Common myeloid progenitor, CD34-positive (primary cell): ENCODE measurements at regions not wholly inside any gene's neighbourhood (a gene's known extent, or its start where the extent isn't known, plus 50 kb on each side); places are given as distances from the start of the nearest gene placed in this dataset.
A peak's percentile ranks its signal among the peaks of the same experiment; 100 is the strongest.

Experiments
- CTCF ChIA-PET: fragments of 350-600 bp; sonication (Branson Sonifier 250); formaldehyde crosslinking; loops from one replicate; lab custom pipeline; 2021; ENCODE audit warnings: antibody characterized with exemption; lab: Charles Lee
- POLR2A ChIA-PET: fragments of 350-600 bp; sonication (Branson Sonifier 250); formaldehyde crosslinking; loops from one replicate; lab custom pipeline; 2021; ENCODE audit warnings: antibody characterized with exemption; lab: Charles Lee
- DNase-seq, 3 donors: peaks; one replicate each; pipeline versions ENCODE4 v3.0.0 to v3.0.0-alpha.2; 2013
- H3K27ac ChIP-seq, 2 experiments: 1 replicate in 1 of 2; 2 replicates in 1 of 2; pipeline ENCODE4 v1.7.0; 2013; ENCODE audit warnings: inconsistent platforms in 2 of 2, low read length in 2 of 2, mild to moderate bottlenecking in 2 of 2, low read depth in 1 of 2, moderate library complexity in 1 of 2; ENCODE audit not compliant: severe bottlenecking in 2 of 2, insufficient read depth in 1 of 2, poor library complexity in 1 of 2
- H3K27me3 ChIP-seq, 5 experiments: replicated peaks in 2 of 5; 1 replicate in 3 of 5; 2 replicates in 2 of 5; pipeline versions ENCODE4 v1.6.1 to v1.7.0; 2013; ENCODE audit warnings: low read length in 4 of 5, mild to moderate bottlenecking in 2 of 5, moderate library complexity in 2 of 5, inconsistent platforms in 1 of 5; ENCODE audit not compliant: insufficient read depth in 5 of 5, control insufficient read depth in 4 of 5
- H3K36me3 ChIP-seq, 4 experiments: 1 replicate in 2 of 4; 2 replicates in 2 of 4; pipeline versions ENCODE4 v1.6.1 to v1.7.0; 2013; ENCODE audit warnings: low read length in 3 of 4, control low read depth in 1 of 4, mild to moderate bottlenecking in 1 of 4; ENCODE audit not compliant: control insufficient read depth in 4 of 4, insufficient read depth in 4 of 4
- H3K4me1 ChIP-seq, 4 experiments: 1 replicate in 3 of 4; 2 replicates in 1 of 4; pipeline versions ENCODE4 v1.6.1 to v1.7.1; 2013; ENCODE audit warnings: low read length in 3 of 4, mild to moderate bottlenecking in 3 of 4, control low read depth in 1 of 4, inconsistent platforms in 1 of 4, moderate library complexity in 1 of 4; ENCODE audit not compliant: control insufficient read depth in 4 of 4, insufficient read depth in 4 of 4; ENCODE audit errors: control extremely low read depth in 1 of 4
- H3K4me3 ChIP-seq, 7 experiments: 1 replicate in 4 of 7; 2 replicates in 3 of 7; pipeline versions ENCODE4 v1.5.1 to v1.7.0; 2013; ENCODE audit warnings: mild to moderate bottlenecking in 7 of 7, low read length in 6 of 7, moderate library complexity in 6 of 7, inconsistent platforms in 2 of 7, low read depth in 2 of 7, control low read depth in 1 of 7; ENCODE audit not compliant: insufficient read depth in 4 of 7, control insufficient read depth in 1 of 7; ENCODE audit errors: extremely low read depth in 1 of 7
- H3K9me3 ChIP-seq, 5 experiments: 1 replicate in 4 of 5; 2 replicates in 1 of 5; pipeline versions ENCODE4 v1.6.1 to v1.7.1; 2013; ENCODE audit warnings: low read length in 4 of 5, mild to moderate bottlenecking in 2 of 5, inconsistent platforms in 1 of 5, low read depth in 1 of 5, moderate library complexity in 1 of 5; ENCODE audit not compliant: control insufficient read depth in 4 of 5, insufficient read depth in 2 of 5; ENCODE audit errors: control extremely low read depth in 1 of 5
- WGBS: methylation state at CpG from one replicate; pipeline ENCODE4 v1.1.5; 2013; ENCODE audit not compliant: insufficient coverage; 5-methylcytosine and 5-hydroxymethylcytosine counted together

- CTCF ChIA-PET: no interaction called here
- H3K27ac ChIP-seq: no peak overlapping the region
- no peaks in the 10 kb centered on the region for H3K36me3 ChIP-seq
- POLR2A ChIA-PET: no interaction called here
- H3K4me3 ChIP-seq: no peak overlapping the region
- no peaks in the 10 kb centered on the region for H3K27me3 ChIP-seq
- no peaks in the 10 kb centered on the region for H3K4me1 ChIP-seq
- 91% methylated on average over 14 of the region's 15 CpGs for WGBS
- DNase-seq: no peak
- H3K9me3 ChIP-seq: peaks cover 0 to 2% (median 0%) of the 10 kb centered on the region in 5 experiments
These were observed 365.9 kb downstream of the ZSWIM6 start for GRCh38 chr5:61697809-61698558.

GRCh38 chr5:61701877-61702602 lies 370.0 kb downstream of the ZSWIM6 start:
- H3K4me1 ChIP-seq: no peaks in the 10 kb centered on the region
- no peaks in the 10 kb centered on the region for H3K27me3 ChIP-seq
- no peak overlapping the region for H3K4me3 ChIP-seq
- WGBS: 94% methylated on average over 3 of the region's 4 CpGs
- CTCF ChIA-PET: no interaction called here
- no peaks in the 10 kb centered on the region for H3K9me3 ChIP-seq
- no peak overlapping the region for H3K27ac ChIP-seq
- POLR2A ChIA-PET: no interaction called here
- H3K36me3 ChIP-seq: no peaks in the 10 kb centered on the region
- no peak for DNase-seq

- Histone ChIP-seq H3K4me3 (no peak overlapping the region), H3K4me1 (no peaks in the 10 kb centered on the region), H3K9me3 (no peaks in the 10 kb centered on the region), H3K27ac (no peak overlapping the region), H3K36me3 (no peaks in the 10 kb centered on the region), H3K27me3 (no peaks in the 10 kb centered on the region)
- DNase-seq: no peak
- CTCF ChIA-PET: no interaction called here
- 100% methylated on average over 1 of the region's 2 CpGs for WGBS
- POLR2A ChIA-PET: no interaction called here
These were observed 370.7 kb downstream of the ZSWIM6 start for GRCh38 chr5:61702784-61703183.

GRCh38 chr5:61704289-61704688 lies 372.2 kb downstream of the ZSWIM6 start:
- CTCF ChIA-PET: no interaction called here
- peak in 2 of 3 donors; percentile 6 to 17 for DNase-seq
- Histone ChIP-seq H3K4me1 (no peaks in the 10 kb centered on the region), H3K27ac (no peak overlapping the region), H3K27me3 (no peaks in the 10 kb centered on the region), H3K36me3 (no peaks in the 10 kb centered on the region), H3K9me3 (no peaks in the 10 kb centered on the region), H3K4me3 (no peak overlapping the region)
- POLR2A ChIA-PET: no interaction called here
- WGBS: 10% methylated on average over 1 of the region's 3 CpGs

GRCh38 chr5:61706751-61707150 lies 374.7 kb downstream of the ZSWIM6 start:
- ChIA-PET POLR2A (no interaction called here), CTCF (no interaction called here)
- 86% methylated on average over 2 of the region's 2 CpGs for WGBS
- H3K9me3 ChIP-seq: no peaks in the 10 kb centered on the region
- no peaks in the 10 kb centered on the region for H3K27me3 ChIP-seq
- DNase-seq: no peak
- H3K4me3 ChIP-seq: no peak overlapping the region
- H3K4me1 ChIP-seq: no peaks in the 10 kb centered on the region
- no peaks in the 10 kb centered on the region for H3K36me3 ChIP-seq
- no peak overlapping the region for H3K27ac ChIP-seq

GRCh38 chr5:61719124-61719523 lies 387.1 kb downstream of the ZSWIM6 start:
- H3K4me3 ChIP-seq: no peak overlapping the region
- ChIA-PET POLR2A (no interaction called here), CTCF (no interaction called here)
- no peaks in the 10 kb centered on the region for H3K4me1 ChIP-seq
- DNase-seq: no peak
- no peaks in the 10 kb centered on the region for H3K36me3 ChIP-seq
- no CpG with 5 or more reads among the region's 1 CpG for WGBS
- peaks cover 0 to 11% (median 2%) of the 10 kb centered on the region in 5 experiments for H3K9me3 ChIP-seq
- H3K27me3 ChIP-seq: peaks cover 0 to 2% (median 0%) of the 10 kb centered on the region in 5 experiments
- H3K27ac ChIP-seq: no peak overlapping the region

GRCh38 chr5:61720829-61721228 lies 388.8 kb downstream of the ZSWIM6 start:
- Histone ChIP-seq H3K4me3 (no peak overlapping the region), H3K36me3 (no peaks in the 10 kb centered on the region), H3K4me1 (no peaks in the 10 kb centered on the region), H3K27ac (no peak overlapping the region), H3K27me3 (peaks cover 0 to 2% (median 0%) of the 10 kb centered on the region in 5 experiments), H3K9me3 (peaks cover 0 to 11% (median 2%) of the 10 kb centered on the region in 5 experiments)
- ChIA-PET CTCF (no interaction called here), POLR2A (no interaction called here)
- no peak for DNase-seq
- WGBS: 100% methylated on average over 1 of the region's 1 CpG
